Choroid plexus epithelial cell (primary cell): ENCODE measurements at regions not wholly inside any gene's neighbourhood (a gene's known extent, or its start where the extent isn't known, plus 50 kb on each side); places are given as distances from the start of the nearest gene placed in this dataset.

Experiments
- DNase-seq: peaks from one replicate; pipeline ENCODE4 v3.0.0-alpha.2; 2010; ENCODE audit warnings: low read depth
- H3K4me3 ChIP-seq: 2 replicates; pipeline ENCODE4 v1.5.1; 2011; ENCODE audit warnings: low read depth, mild to moderate bottlenecking, control low read depth, low read length, moderate library complexity
- TF ChIP-seq, protein P1 (sequence below): conservative IDR thresholded peaks from 2 replicates; pipeline ENCODE4 v1.5.1; 2011; ENCODE audit warnings: low read depth, mild to moderate bottlenecking, control low read depth, inconsistent platforms, low read length, moderate library complexity

DNA sequence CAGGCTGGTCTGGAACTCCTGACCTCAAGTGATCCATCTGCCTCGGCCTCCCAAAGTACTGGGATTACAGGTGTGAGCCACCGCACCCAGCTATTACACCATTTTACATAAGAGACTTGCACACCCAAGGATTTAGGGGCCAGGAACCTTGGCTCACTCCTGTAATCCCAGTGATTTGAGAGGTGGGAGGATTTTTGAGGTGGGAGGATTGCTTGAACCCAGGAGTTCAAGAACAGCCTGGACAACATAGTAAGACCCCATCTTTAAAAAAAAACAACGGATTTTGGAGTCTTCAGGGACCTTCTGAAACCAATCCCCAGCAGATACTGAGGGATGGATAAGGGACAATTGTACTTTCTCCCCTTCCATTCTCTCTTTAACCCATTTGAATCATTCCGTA is 55.3 kb upstream of the PIM1 start:
- no peak overlapping the region for H3K4me3 ChIP-seq
- TF ChIP-seq, protein P1, sequence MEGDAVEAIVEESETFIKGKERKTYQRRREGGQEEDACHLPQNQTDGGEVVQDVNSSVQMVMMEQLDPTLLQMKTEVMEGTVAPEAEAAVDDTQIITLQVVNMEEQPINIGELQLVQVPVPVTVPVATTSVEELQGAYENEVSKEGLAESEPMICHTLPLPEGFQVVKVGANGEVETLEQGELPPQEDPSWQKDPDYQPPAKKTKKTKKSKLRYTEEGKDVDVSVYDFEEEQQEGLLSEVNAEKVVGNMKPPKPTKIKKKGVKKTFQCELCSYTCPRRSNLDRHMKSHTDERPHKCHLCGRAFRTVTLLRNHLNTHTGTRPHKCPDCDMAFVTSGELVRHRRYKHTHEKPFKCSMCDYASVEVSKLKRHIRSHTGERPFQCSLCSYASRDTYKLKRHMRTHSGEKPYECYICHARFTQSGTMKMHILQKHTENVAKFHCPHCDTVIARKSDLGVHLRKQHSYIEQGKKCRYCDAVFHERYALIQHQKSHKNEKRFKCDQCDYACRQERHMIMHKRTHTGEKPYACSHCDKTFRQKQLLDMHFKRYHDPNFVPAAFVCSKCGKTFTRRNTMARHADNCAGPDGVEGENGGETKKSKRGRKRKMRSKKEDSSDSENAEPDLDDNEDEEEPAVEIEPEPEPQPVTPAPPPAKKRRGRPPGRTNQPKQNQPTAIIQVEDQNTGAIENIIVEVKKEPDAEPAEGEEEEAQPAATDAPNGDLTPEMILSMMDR = no peak

GRCh38 chr6:37115236-37115895 is 54.6 kb upstream of the PIM1 start:
- TF ChIP-seq, protein P1 = no peak
- DNase-seq = peak; percentile 56
- H3K4me3 ChIP-seq = no peak overlapping the region

More for the DNA sequence above, 55.3 kb upstream of the PIM1 start:
- DNase-seq = no peak

DNA sequence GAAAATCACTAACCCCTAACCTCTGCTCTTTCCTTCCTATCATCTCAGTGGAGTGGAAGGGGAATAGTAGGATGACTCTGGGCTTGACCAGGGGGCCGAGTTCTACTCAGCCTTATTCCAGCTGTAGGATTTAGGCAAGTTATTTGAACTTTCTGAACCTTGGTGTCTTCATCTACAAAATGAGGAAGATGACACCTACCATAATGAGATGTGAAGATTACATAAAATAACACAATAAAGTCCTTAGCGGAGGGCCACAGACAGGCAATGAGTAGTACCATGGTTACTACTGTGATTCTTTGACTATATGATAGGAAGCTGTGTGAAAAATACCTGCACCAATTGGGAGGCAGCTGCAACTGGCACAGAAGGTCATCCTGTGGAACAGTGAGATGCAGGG is 53.6 kb upstream of the PIM1 start:
- no peak overlapping the region for H3K4me3 ChIP-seq
- DNase-seq = no peak
- TF ChIP-seq, protein P1 = no peak

GRCh38 chr6:37119387-37119886 is 50.5 kb upstream of the PIM1 start:
- no peak overlapping the region for H3K4me3 ChIP-seq
- no peak for DNase-seq
- TF ChIP-seq, protein P1 = no peak
